Upper lobe of left lung (tissue), 6 donors: ENCODE measurements at regions not wholly inside any gene's neighbourhood (a gene's known extent, or its start where the extent isn't known, plus 50 kb on each side); places are given as distances from the start of the nearest gene placed in this dataset.

Experiments
- ATAC-seq, 2 donors: fragments of 200-7000 bp; cut with Tn5 transposase; one replicate each; pipeline ENCODE4 v1.9.1; 2022; ENCODE audit warnings: mild to moderate bottlenecking in 2 of 2, moderate library complexity in 2 of 2; ENCODE audit not compliant: low FRiP score in 2 of 2
- DNase-seq, 2 donors: peaks; one replicate each; pipeline ENCODE4 v3.0.0-alpha.2; 2019 to 2020
- H3K27ac ChIP-seq, 4 donors: fragments of 200-600 bp; sonication (generic); one replicate each; pipeline ENCODE4 v1.5.1; 2016 to 2019
- H3K27me3 ChIP-seq, 4 donors: fragments of 200-600 bp; sonication (generic); one replicate each; pipeline ENCODE4 v1.5.1; 2017 to 2019
- H3K36me3 ChIP-seq, 4 donors: fragments of 200-600 bp; sonication (generic); one replicate each; pipeline ENCODE4 v1.5.1; 2016 to 2019
- H3K4me1 ChIP-seq, 4 donors: fragments of 200-600 bp; sonication (generic); one replicate each; pipeline ENCODE4 v1.5.1; 2018 to 2019
- H3K4me3 ChIP-seq, 4 donors: fragments of 200-600 bp; sonication (generic); one replicate each; pipeline ENCODE4 v1.5.1; 2017 to 2019; ENCODE audit warnings: mild to moderate bottlenecking in 2 of 4, moderate library complexity in 1 of 4
- H3K9me3 ChIP-seq, 4 donors: fragments of 200-600 bp; sonication (generic); one replicate each; pipeline ENCODE4 v1.5.1; 2018 to 2019
- EP300 ChIP-seq, 4 donors: sonication (generic); formaldehyde crosslinking; IDR thresholded peaks; one replicate each; pipeline ENCODE4 v1.5.1; 2017; ENCODE audit warnings: antibody characterized with exemption in 4 of 4, control low read depth in 2 of 4
- POLR2A ChIP-seq, 4 donors: fragments of 450-650 bp; IDR thresholded peaks; one replicate each; pipeline ENCODE4 v1.5.1; 2016 to 2017; ENCODE audit warnings: antibody characterized with exemption in 4 of 4, mild to moderate bottlenecking in 2 of 4
- POLR2AphosphoS5 ChIP-seq, 2 donors: sonication (generic); formaldehyde crosslinking; IDR thresholded peaks; one replicate each; pipeline ENCODE4 v1.5.1; 2017; ENCODE audit warnings: antibody characterized with exemption in 2 of 2
- WGBS, 2 donors: methylation state at CpG; one replicate each; pipeline ENCODE4 v1.1.5; 2017 to 2018; 5-methylcytosine and 5-hydroxymethylcytosine counted together
- TF ChIP-seq, protein P1 (sequence below), 6 experiments: fragments of 450-650 bp in 4 of 6; fragments of 200-600 bp in 2 of 6; sonication (generic) in 2 of 6; IDR thresholded peaks; one replicate each; pipeline ENCODE4 v1.5.1; 2016 to 2019; ENCODE audit warnings: antibody characterized with exemption in 6 of 6
- donor health status: DM: no; HTN: no; CAD: no; lungs with moderate emphysema.
- donor health status: DM: no; HTN: yes; CAD: no; lungs with severe emphysema.

DNA sequence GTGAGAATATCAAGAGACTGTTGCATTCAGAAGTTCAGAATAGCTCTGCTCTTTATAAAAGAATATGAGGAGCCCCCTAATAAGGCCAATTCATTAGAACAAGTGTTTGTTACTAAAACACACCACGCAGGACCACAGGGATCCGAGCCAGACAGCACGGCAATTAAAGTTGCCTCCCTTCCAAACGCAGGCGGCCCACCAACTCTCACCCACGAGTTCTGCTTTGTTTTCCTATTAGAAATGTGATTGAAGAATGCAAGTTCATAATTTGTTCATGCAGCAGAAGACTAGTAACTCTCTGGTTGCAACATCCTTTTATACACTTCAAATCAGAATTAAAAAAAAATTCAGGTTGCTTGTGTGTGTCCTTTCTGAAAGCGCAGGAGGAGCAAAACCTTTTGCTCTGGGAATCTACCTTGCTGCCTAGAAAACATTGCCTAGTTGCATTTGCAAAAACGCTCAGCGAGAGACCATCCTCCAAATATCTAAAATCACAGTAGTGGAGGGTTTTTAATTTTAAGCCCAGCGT is 1044.1 kb upstream of the NR2F2 start:
- H3K4me3 ChIP-seq, result no peak overlapping the region

DNA sequence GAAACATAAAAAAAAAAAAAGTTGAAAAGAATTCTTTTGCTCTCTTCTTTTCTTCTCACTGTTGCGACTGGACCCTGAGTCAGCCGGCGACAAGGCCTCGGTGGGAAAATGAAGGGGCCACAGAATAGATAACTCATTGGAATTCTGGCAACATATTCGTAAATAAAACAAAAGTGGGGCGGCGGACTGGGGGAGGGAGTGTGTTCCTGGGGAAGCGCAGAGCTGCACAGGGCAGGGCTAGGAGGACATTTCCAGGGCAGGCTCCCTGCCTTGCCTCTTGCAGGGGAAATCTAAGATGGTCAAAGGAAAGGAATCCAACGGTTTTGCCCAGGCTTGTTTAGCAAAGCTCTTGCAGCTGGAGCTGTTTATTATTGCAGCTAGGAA is 1042.8 kb upstream of the NR2F2 start:
- Histone ChIP-seq H3K4me1 (peaks cover 0 to 5% (median 0%) of the 10 kb centered on the region in 4 donors), H3K9me3 (no peaks in the 10 kb centered on the region), H3K27ac (peak overlapping the region; percentile 38 to 75 (median 50)), H3K27me3 (no peaks in the 10 kb centered on the region), H3K4me3 (no peak overlapping the region), H3K36me3 (no peaks in the 10 kb centered on the region)
- ATAC-seq (no peak), DNase-seq (no peak)
- TF ChIP-seq POLR2AphosphoS5 (IDR thresholded peaks at IDR 0.05) (no peak), EP300 (IDR thresholded peaks at IDR 0.05) (no peak), POLR2A (IDR thresholded peaks at IDR 0.05) (no peak)
- TF ChIP-seq, protein P1, sequence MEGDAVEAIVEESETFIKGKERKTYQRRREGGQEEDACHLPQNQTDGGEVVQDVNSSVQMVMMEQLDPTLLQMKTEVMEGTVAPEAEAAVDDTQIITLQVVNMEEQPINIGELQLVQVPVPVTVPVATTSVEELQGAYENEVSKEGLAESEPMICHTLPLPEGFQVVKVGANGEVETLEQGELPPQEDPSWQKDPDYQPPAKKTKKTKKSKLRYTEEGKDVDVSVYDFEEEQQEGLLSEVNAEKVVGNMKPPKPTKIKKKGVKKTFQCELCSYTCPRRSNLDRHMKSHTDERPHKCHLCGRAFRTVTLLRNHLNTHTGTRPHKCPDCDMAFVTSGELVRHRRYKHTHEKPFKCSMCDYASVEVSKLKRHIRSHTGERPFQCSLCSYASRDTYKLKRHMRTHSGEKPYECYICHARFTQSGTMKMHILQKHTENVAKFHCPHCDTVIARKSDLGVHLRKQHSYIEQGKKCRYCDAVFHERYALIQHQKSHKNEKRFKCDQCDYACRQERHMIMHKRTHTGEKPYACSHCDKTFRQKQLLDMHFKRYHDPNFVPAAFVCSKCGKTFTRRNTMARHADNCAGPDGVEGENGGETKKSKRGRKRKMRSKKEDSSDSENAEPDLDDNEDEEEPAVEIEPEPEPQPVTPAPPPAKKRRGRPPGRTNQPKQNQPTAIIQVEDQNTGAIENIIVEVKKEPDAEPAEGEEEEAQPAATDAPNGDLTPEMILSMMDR (IDR thresholded peaks at IDR 0.05), result no peak
- WGBS, 2 donors, result 68 to 71% methylated on average over 9 of the region's 9 CpGs

More for the DNA sequence above, 1044.1 kb upstream of the NR2F2 start:
- no peaks in the 10 kb centered on the region for H3K36me3 ChIP-seq
- ATAC-seq (no peak), DNase-seq (no peak)
- TF ChIP-seq POLR2AphosphoS5 (IDR thresholded peaks at IDR 0.05) (no peak), POLR2A (IDR thresholded peaks at IDR 0.05) (no peak), EP300 (IDR thresholded peaks at IDR 0.05) (no peak)
- TF ChIP-seq, protein P1 (IDR thresholded peaks at IDR 0.05), result no peak
- H3K27me3 ChIP-seq, result no peaks in the 10 kb centered on the region
- H3K9me3 ChIP-seq, result no peaks in the 10 kb centered on the region
- H3K27ac ChIP-seq, result peak overlapping the region in 3 of 4 donors; percentile 16 to 75 (median 50)
- WGBS, 2 donors, result 56 to 73% methylated on average over 10 of the region's 10 CpGs
- peaks cover 0 to 5% (median 0%) of the 10 kb centered on the region in 4 donors for H3K4me1 ChIP-seq

DNA sequence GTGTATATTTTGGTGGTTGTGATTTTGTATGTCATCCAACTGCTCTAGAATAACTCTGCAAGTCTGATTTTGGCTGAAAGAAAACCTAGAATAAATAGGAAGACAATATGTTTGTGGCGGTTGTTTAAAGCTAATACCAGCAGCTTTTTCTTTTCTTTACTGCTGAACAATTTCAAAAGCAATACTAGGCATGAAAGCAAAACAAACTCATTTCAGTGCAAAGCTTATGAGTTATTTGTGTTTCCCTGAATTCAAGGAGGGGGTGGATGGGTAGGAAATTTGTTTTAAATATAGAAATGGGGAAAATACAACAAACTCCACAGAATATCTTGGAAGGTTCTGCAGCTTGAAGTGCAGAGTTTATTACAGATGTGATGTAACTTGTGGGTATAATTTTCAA is 1041.9 kb upstream of the NR2F2 start:
- Histone ChIP-seq H3K9me3 (no peaks in the 10 kb centered on the region), H3K27me3 (no peaks in the 10 kb centered on the region), H3K36me3 (no peaks in the 10 kb centered on the region), H3K27ac (peak overlapping the region in 3 of 4 donors; percentile 18 to 49 (median 47)), H3K4me1 (peaks cover 0 to 5% (median 0%) of the 10 kb centered on the region in 4 donors), H3K4me3 (no peak overlapping the region)
- DNase-seq (no peak), ATAC-seq (no peak)
- 63 to 85% methylated on average over 1 of the region's 1 CpG for WGBS, 2 donors
- TF ChIP-seq EP300 (IDR thresholded peaks at IDR 0.05) (no peak), POLR2AphosphoS5 (IDR thresholded peaks at IDR 0.05) (no peak), POLR2A (IDR thresholded peaks at IDR 0.05) (no peak)
- TF ChIP-seq, protein P1 (IDR thresholded peaks at IDR 0.05), result no peak

DNA sequence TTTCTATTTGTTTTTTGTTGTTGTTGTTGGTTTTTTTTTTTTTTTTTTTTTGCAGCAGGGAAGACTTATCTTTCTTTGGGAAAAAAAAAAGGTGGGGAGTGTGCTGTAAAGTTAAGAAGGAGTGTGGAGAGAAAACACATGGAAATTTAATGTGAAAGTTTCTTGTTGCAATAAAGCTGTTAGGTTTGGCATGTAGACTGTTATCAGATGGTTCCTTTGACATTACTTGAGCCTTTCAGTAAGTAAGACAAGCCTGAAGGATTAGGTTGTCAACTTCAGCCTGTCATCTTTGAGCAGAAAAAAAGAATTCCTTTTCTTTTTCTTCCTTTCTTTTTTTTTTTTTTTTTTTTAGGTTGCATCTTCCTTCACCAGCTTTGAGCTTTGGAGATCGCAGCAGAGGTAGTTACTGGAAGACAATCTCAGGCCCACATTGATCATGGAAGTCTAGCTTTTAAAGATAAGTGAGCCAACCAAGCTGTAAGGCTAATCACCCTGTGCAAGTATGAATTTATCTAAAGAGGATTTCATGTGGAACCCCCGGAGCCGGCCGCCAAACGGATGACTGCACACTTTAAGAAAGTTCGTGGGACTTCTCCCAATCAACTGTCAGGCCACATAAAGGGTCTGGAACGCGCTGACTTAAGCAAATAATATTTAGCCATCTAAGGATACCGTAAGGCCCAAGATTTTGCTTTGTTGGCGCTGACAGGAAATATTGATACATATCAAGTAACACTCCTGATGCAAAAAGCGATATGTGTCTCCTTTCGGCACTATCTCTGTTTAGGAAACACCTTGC is 1040.1 kb upstream of the NR2F2 start:
- TF ChIP-seq, protein P1 (IDR thresholded peaks at IDR 0.05), result no peak
- no peak for TF ChIP-seq POLR2AphosphoS5 (IDR thresholded peaks at IDR 0.05)
- no peak for TF ChIP-seq POLR2A (IDR thresholded peaks at IDR 0.05)
- TF ChIP-seq EP300 (IDR thresholded peaks at IDR 0.05), result no peak
- DNase-seq, result no peak
- no peaks in the 10 kb centered on the region for H3K36me3 ChIP-seq
- H3K27me3 ChIP-seq, result no peaks in the 10 kb centered on the region
- WGBS, 2 donors, result 73 to 85% methylated on average over 12 of the region's 12 CpGs
- ATAC-seq, result no peak
- no peaks in the 10 kb centered on the region for H3K9me3 ChIP-seq
- no peak overlapping the region for H3K4me3 ChIP-seq
- H3K4me1 ChIP-seq, result peaks cover 0 to 5% (median 0%) of the 10 kb centered on the region in 4 donors
- H3K27ac ChIP-seq, result peak overlapping the region in 3 of 4 donors; percentile 11 to 49 (median 47)
